Neutrophil (primary cell): ENCODE measurements at regions not wholly inside any gene's neighbourhood (a gene's known extent, or its start where the extent isn't known, plus 50 kb on each side); places are given as distances from the start of the nearest gene placed in this dataset.

Experiments used
- H3K27ac ChIP-seq: fragments of 200-600 bp; sonication (generic); 2 replicates; pipeline ENCODE4 v1.5.1; 2016; ENCODE audit warnings: mild to moderate bottlenecking, moderate library complexity
- H3K27me3 ChIP-seq: fragments of 200-600 bp; sonication (generic); 2 replicates; pipeline ENCODE4 v1.6.0; 2016; ENCODE audit warnings: mild to moderate bottlenecking
- H3K36me3 ChIP-seq: fragments of 200-600 bp; sonication (generic); 2 replicates; pipeline ENCODE4 v1.5.1; 2017
- H3K4me1 ChIP-seq, 2 experiments: fragments of 200-600 bp in 1 of 2; sonication (generic) in 1 of 2; 1 replicate in 1 of 2; 2 replicates in 1 of 2; pipeline versions ENCODE4 v1.5.1 to v1.6.1; 2013 to 2016; ENCODE audit warnings: low read depth in 1 of 2, low read length in 1 of 2, mild to moderate bottlenecking in 1 of 2, moderate library complexity in 1 of 2; ENCODE audit not compliant: control insufficient read depth in 1 of 2, insufficient read depth in 1 of 2
- H3K4me3 ChIP-seq, 2 experiments: fragments of 200-600 bp in 1 of 2; sonication (generic) in 1 of 2; 1 replicate in 1 of 2; 2 replicates in 1 of 2; pipeline ENCODE4 v1.5.1; 2013 to 2016; ENCODE audit warnings: low read depth in 1 of 2, low read length in 1 of 2, mild to moderate bottlenecking in 1 of 2, moderate library complexity in 1 of 2
- H3K9me3 ChIP-seq: fragments of 200-600 bp; sonication (generic); 2 replicates; pipeline ENCODE4 v1.5.1; 2016
- TF ChIP-seq, protein P1 (sequence below): fragments of 200-600 bp; sonication (generic); IDR thresholded peaks from 2 replicates; pipeline ENCODE4 v1.5.1; 2016; ENCODE audit warnings: antibody characterized with exemption

- no peaks in the 10 kb centered on the region for H3K36me3 ChIP-seq
- no peaks in the 10 kb centered on the region for H3K4me1 ChIP-seq
- no peak overlapping the region for H3K27ac ChIP-seq
- no peak overlapping the region for H3K4me3 ChIP-seq
- no peaks in the 10 kb centered on the region for H3K9me3 ChIP-seq
- H3K27me3 ChIP-seq = peaks cover 17% of the 10 kb centered on the region
- TF ChIP-seq, protein P1, sequence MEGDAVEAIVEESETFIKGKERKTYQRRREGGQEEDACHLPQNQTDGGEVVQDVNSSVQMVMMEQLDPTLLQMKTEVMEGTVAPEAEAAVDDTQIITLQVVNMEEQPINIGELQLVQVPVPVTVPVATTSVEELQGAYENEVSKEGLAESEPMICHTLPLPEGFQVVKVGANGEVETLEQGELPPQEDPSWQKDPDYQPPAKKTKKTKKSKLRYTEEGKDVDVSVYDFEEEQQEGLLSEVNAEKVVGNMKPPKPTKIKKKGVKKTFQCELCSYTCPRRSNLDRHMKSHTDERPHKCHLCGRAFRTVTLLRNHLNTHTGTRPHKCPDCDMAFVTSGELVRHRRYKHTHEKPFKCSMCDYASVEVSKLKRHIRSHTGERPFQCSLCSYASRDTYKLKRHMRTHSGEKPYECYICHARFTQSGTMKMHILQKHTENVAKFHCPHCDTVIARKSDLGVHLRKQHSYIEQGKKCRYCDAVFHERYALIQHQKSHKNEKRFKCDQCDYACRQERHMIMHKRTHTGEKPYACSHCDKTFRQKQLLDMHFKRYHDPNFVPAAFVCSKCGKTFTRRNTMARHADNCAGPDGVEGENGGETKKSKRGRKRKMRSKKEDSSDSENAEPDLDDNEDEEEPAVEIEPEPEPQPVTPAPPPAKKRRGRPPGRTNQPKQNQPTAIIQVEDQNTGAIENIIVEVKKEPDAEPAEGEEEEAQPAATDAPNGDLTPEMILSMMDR = no peak
These were observed 204.3 kb upstream of the FOXQ1 start for GRCh38 chr6:1107578-1107977.

DNA sequence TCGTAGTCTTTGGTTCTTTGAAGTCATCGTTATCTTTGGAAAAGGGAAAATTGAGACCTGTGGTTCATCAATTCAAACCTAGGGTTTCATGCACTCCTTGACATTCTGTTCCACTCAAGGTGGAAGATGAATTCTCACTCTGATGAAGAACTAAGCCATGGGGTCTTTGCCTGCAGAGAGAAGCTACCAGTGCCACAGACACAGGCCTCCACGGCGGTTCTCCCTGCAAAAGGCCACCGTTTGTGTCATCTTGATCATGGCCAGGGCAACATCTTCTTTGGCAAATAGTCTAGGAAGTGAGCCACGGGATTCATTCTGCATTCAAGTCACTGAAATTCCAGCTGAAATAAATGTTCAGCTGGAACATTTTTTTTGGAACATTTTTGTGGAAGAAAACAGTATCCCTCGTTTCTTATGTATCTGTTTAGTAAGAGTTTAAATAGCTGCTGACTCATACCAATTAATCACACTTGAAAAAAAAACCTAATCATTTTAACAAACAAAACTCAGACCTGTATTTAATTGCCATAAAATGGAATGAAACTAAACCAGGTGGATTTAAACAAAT lies 206.0 kb upstream of the FOXQ1 start:
- H3K27ac ChIP-seq = no peak overlapping the region
- no peak overlapping the region for H3K4me3 ChIP-seq
- H3K27me3 ChIP-seq = peaks cover 33% of the 10 kb centered on the region
- no peaks in the 10 kb centered on the region for H3K9me3 ChIP-seq
- H3K4me1 ChIP-seq = no peaks in the 10 kb centered on the region
- H3K36me3 ChIP-seq = no peaks in the 10 kb centered on the region
- TF ChIP-seq, protein P1 = no peak

DNA sequence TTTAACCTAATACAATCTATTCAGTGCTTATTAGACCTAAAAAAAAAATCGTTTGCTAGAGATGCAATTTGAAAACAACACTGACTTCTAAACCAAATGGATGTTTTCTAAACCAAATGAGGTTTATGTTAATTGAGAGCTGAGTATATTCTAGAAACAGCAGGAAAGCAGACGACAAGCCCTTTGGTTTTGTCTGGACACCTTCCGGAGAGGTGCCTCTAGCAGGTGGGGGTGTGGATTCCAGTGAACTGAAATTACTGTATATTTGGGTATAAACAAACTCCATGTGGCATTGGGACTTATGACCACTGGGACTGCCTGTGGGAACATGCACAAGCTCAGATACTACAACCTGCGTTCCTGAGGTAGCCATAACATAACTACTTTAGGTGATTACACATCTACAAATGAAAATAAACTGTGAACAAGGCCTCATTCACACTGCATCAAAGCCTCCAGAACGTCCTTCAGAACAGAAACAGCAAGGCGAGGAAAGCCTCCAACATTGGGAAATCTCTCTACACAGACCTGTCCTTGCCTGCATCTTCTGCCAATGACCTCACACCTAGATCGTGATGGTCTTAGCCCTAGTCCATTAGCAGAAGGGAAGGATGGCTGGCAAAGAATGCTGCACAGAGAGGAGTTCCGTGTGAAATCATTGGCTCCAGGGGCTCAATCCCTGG lies 206.8 kb upstream of the FOXQ1 start:
- H3K27ac ChIP-seq = no peak overlapping the region

DNA sequence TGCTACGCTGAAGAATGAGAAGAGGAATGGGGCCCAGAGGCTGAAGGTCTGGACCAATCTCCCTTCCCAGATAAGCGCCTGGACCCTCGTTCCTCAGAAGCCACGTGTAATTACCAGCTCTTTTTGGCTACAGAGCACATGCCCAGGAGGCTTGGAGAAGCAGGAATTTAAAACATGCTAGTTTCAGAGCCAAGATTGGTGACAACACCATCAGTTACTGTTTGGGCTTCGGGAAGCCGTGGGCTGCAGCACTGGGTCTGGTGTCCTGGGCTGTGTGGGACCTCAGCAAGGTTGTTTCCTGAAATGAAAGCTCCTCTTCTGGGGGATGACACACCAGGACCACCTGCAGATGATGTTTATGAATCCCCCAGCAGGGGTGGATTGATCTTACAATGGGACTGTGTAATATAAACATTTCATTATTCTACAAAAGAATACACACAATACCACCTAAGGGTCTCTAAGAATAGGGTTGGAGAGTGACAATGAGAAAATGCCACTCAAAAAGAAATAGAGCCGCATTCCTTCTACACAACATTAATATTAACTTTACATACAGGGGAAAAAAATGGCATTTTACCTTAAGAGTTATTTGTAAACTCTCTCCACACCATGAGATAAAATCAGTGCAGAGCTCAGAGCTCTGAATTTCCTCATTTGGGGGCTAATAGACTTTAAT lies 207.8 kb upstream of the FOXQ1 start:
- TF ChIP-seq, protein P1 = no peak
- no peak overlapping the region for H3K27ac ChIP-seq
- H3K4me1 ChIP-seq = no peaks in the 10 kb centered on the region
- peaks cover 46% of the 10 kb centered on the region for H3K27me3 ChIP-seq
- H3K36me3 ChIP-seq = no peaks in the 10 kb centered on the region
- no peak overlapping the region for H3K4me3 ChIP-seq
- H3K9me3 ChIP-seq = no peaks in the 10 kb centered on the region

More for the DNA sequence above, 206.8 kb upstream of the FOXQ1 start:
- Histone ChIP-seq H3K27me3 (peaks cover 39% of the 10 kb centered on the region), H3K9me3 (no peaks in the 10 kb centered on the region), H3K4me3 (no peak overlapping the region), H3K36me3 (no peaks in the 10 kb centered on the region), H3K4me1 (no peaks in the 10 kb centered on the region)
- TF ChIP-seq, protein P1 = no peak

DNA sequence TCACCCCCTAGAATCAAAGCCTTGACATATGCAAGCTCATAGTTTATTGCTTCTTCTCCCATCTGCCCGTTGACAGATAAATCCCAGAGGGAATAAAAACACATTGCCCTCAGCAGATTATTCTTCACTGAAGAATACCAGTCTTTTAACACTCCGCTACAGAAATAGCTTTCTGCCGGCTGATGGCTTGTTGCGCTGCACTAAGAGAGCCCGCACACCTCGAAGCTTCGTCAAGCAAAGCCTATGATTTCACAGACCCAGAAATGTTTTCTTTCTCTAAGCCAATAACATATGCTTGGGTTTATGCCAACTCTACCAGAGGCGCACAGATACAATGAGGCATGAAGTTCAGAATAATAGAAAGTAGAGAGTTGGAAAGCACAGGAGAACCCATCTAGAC lies 208.9 kb upstream of the FOXQ1 start:
- Histone ChIP-seq H3K27me3 (peaks cover 46% of the 10 kb centered on the region), H3K4me1 (no peaks in the 10 kb centered on the region), H3K36me3 (no peaks in the 10 kb centered on the region), H3K9me3 (no peaks in the 10 kb centered on the region), H3K4me3 (no peak overlapping the region), H3K27ac (no peak overlapping the region)
- TF ChIP-seq, protein P1 = no peak
